Kasumi-1 (cell line): ENCODE measurements at regions not wholly inside any gene's neighbourhood (a gene's known extent, or its start where the extent isn't known, plus 50 kb on each side); places are given as distances from the start of the nearest gene placed in this dataset.
"Not testable (repeated sequence)": the region's sequence is repeated elsewhere in the genome, so short reads cannot be mapped to it uniquely, and the experiment has no call there.

ENCODE experiments used
- DNase-seq, 2 experiments: peaks; one replicate each; lab custom pipeline; 2025; lab: John Stamatoyannopoulos, UW

DNA sequence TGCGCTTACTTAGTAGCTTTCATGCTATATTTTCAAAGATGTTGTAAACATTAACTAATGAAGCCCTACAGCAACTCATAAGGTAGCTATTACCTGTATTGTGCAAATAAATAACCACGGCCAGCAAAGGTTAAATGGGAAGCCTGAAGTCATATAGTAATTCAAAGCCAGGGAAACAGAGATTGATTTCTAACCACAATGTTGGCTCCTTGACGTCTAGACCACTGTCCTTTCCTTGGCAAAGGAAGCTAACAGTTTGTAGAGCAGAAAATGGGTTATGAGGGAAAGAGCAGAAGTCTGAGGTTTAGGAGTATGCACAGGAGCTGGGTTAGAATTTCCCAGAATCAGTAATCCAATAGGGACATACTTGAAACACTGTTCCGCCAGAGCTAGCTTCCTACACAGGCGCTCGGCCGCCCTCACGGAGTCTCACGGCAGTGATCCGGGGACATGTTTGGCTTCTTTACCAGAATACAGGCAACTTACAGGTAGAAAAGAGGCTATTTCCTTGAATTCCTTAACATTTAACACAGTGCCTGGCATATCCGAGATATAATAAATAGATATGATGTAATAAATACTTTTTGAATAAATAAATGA is 298.8 kb upstream of the LYPLAL1 start:
- no peak for DNase-seq

DNA sequence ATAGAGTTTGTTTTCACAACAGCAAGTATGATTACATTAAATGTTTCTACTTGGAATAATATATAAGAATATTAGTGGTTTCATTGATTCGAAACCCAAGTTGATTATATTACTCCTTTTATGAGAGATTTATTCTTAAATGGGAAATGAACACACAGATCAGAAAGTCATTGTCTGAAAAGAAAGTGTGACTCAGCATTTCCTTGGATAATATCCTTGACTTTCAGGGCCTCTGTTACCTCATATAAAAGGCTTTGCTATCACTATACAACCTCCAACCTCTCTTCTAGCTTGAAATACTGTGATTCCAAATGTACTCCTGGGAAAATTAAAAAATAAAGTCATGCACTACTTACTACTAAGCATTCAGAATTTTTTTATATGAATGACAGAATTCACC is 295.3 kb upstream of the LYPLAL1 start:
- no peak for DNase-seq

DNA sequence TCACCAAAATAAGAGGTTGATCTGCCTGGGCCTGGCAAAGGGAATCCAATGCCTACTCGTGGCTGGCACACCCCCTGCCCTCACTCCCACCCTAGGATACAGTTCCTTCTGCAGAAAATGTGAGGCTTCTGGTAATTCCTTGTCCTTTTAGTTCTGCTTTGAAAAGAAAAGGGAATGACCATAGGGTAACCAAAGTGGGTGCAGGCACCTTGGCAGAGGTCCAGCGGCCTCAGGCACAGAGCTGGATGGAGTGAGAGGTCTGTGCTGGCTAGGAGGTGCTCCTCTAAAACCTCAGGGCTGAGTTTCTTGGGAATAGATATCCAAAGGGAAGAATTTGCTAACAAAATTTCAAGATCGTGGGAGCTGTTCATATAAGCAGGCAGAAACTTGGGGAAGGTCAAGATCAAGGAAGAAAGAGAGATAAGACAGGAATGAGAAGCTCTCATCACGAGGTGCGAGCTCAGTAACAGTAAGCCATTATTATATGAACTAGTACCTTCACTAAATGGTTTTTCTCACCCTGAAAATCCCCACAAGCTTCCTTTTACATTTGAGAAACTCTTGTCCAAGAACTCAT is 293.1 kb upstream of the LYPLAL1 start:
- DNase-seq: no peak

DNA sequence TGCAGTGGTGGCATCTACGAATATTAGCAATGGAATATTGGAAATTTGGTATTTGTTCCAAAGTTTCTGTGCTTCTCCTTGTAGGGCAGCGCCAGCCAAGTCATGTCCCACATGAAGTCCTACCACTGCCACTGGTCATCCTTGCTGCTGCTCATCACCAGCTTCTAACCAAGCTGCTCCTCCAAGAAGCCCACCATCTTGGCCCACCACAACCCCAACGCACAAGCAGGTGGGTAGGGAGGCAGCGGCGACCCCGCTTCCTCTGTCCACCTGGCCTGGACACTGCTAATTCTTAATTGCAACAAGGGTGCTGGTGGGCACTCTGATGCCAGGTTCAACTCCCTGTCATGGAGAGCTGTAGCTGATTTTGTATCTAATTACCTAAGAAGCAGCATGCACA is 291.2 kb upstream of the LYPLAL1 start:
- no peak for DNase-seq

DNA sequence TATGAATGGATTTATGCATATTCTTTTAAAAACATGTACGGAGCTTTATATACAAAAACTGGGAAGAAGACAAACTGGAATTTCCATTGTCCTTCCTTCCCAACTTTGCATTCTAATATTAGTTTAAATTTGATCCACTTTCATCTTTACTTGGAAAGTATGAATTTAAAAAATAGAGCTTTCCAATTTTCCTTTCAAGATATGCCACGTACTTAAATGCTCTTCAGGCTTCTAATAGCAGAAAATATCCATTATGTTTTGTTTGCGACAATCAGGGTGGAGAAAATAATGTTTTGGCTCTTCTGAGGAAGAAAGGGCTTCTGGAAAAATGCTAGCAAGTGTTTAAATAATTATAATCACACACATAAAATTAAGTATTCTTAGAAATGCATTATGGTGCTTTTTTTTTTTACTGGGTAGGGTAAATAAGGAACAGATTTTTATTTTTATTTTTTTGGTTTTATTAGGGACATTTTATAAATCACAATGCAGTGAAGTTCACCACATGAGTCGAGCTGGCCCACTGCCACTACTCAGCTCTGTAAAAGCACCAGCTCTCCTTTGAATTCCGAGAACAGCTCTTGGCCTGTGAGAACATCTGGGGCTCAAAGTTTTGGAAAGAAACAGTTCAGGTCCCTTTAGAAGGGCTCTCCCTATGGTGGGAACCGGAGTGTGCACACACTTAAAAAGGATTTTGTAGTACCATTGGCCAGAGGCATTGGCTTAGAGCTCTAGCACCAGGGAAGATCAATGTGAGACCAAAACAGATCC is 287.4 kb upstream of the LYPLAL1 start:
- DNase-seq: no peak

DNA sequence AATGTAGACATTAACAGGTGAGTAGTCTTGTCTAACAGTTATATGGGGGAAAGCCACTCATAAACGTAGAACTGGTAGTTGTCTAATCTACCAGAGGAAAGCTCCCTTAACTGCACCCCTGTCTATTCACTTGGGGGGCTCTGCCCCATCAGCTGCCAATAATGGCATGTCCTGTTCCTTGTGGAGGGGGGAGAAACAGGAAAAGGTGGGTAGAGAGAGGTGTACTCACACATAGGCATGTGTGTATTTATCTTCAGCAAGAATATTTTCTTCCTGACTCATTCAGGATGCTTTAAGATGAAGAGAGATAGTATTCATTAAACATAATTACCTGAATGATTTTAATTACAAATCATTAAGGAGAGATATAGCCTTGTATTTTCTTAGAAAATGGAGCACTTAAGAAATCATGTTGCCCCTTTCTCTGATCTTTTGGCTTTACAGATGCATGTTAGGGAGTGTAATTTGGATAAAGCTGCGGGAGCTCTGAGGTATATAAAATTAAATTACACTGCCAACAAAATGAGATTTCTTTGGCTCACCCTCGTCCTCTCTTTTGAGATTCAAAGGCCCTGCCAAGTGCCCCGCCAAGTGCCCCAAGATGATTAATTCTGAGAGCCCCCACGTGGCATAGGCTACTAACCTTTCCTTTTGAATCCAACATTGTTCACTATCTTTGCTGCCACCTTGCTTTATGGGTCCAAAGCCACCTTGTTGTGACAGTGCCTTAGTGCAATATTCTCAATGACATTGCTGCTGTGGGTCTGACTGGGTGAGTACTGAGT is 286.3 kb upstream of the LYPLAL1 start:
- DNase-seq: no peak

DNA sequence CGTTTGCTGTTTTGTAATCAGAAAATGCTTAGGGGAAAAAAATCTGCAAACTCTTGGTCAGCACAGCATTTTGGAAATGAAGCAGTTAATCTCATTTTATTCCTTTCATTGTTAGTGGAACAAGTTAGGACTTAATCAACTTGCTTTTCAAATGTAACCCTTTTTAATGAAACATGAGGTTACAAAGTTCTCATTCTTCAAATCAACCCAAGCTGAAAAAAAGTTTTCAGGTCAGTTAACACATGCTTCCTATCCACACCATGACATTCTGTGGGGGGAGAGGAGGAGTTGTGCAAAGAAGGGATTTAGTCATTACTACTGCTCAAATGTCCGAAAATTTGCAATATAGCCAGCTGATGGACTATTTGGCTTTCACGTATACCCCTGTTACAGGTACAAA is 283.2 kb upstream of the LYPLAL1 start:
- no peak for DNase-seq

DNA sequence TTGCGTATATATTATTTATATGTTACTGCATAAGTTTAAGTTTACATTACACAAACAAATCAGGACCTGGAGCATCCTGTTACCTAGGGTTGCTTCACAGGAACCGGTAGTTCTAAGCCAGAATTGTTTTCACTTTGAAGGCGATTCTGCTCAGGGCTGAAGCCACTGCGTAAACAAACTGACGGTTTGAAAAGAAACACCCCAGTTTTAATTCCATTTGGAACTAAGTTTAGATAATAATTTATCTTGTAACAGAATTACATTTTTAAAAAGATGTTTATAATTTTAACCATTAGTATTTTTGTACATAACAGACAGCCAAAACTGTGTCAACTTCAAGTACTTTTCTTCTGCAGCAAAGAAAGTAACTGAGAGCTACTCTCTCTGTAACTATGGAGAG is 282.1 kb upstream of the LYPLAL1 start:
- DNase-seq: no peak

DNA sequence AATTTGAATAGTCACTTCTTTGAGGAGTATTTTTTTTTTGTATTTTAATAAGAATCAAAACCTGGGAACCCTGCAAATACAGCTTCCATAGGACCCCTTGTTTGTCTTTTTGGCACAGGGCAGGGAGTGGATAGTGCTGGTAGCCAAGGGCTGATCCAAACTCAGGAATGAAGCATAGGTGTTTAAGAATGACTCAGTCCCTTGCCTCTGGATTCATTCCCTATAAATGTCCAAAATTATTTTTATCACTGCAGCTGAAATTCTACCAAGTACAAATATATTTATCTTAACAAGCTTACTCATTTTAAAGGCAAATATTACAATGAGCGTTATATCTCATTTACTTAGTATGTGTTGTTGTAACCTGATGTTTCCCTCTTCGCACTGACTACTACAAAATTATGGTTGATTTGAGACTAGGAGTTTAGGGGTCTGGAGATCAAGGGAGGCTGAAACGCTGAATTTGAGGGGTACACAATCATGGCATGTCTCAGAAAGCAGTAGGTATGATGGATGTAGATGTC is 278.6 kb upstream of the LYPLAL1 start:
- DNase-seq: no peak

DNA sequence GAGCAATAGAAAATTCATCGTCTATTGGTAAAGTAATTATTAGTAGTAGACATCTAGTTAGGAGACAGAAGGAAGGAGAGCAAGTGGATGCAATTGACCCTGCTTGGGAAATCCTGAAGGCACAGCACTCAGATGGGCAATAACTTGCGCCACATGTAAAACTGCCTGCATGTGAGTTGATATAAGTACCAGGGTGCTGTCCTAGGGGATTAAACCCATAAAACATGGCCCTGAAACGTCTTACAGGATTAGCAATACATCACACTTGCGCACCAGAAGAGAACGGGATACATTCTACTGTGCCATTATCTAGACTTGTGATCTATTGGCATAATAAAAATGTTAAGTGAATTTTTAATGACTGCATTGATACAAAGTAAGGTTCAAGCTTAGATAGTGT is 277.5 kb upstream of the LYPLAL1 start:
- no peak for DNase-seq

DNA sequence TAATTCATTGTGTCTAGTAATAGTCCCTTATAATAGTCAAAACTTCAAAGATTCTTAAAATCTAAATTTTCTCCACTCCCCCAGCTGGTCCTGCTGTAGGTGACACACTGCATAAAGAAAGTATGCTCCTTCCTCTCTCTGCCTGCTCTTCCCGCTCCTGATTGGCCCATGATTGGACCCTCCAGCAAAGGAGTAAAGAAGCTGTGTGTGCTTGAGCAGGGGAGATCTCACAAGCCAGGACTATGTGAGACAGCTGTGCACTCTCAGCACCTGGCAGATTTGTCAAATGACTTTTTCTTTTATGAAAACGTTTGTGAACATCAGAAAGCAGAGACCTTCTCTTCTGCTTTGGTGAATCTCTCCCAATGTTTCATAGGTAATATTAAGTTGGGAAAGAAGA is 274.8 kb upstream of the LYPLAL1 start:
- no peak for DNase-seq

DNA sequence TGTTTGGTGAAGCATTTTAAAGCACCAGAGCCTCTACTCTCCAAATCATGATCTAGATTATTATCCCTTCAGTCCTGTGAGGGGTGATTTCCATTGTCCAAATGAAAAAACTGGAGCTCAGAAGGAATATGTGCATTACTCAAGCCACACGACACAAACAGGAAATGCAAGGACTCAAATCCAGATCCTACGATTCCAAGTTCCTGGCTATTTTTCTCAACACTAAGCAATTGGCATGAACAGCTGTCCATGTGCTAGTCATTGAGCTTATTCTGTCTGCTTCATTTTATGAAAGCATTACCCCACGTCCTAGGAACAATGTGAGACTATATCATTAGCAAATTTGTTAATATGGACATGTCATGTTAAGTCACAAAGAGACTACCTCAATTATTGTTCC is 273.1 kb upstream of the LYPLAL1 start:
- DNase-seq: no peak

DNA sequence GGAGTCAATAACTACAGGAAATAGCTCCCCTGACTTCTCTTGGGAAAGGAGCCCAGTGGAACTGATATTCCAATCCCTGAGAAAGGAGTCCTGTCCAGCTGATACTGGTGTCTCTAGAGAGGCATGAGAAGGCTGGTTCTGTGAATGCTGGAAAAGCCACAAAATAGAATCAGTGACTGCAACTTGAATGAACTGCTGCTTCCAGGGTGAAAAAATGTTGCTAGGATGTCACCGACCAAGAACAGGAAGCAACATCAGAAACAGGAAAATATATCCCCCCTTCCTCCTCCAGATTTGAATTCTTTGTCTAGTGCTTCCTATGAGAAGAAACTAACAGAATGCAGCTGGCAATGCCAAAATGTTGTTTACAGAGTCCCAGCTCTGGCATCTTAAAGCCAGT is 269.3 kb upstream of the LYPLAL1 start:
- DNase-seq: peak in 1 of 2 experiments; percentile 3

DNA sequence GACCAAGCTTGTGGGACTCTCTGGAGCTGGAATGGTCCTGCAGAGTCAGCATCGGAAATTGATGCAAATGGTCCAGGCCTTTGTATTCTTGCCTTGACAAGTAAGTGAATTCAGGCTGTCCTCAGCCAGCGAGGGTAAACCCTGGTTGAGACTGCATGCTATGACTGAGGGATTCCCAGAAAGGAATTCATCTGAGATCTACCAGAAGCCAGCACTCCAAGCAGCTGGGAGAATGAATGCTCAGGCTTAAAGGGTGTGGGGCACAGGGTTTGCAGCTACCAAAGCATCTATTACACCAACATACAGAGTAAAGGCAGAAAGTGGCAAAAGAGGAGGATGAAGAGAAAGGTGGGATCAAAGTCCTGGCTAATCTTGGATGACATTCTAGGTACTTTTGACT is 257.0 kb upstream of the LYPLAL1 start:
- no peak for DNase-seq

DNA sequence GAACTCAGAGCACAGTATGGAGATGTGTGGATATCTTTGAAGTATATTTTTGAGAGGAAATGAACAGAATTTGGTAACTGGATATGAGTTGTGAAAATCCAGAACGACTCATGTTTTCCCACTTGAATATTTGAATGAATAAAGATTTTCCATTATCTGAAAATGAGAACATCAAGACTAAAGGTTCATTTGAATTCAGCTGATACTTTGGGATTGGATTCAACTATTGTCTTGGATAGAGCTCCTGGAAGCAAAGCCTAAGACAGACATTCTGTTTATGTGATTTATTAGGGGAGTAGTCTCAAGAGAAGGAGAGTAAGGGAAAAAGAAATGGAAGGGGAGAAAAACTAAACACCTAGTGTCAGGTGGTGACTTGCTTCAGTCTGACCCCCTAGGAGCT is 256.0 kb upstream of the LYPLAL1 start:
- no peak for DNase-seq

DNA sequence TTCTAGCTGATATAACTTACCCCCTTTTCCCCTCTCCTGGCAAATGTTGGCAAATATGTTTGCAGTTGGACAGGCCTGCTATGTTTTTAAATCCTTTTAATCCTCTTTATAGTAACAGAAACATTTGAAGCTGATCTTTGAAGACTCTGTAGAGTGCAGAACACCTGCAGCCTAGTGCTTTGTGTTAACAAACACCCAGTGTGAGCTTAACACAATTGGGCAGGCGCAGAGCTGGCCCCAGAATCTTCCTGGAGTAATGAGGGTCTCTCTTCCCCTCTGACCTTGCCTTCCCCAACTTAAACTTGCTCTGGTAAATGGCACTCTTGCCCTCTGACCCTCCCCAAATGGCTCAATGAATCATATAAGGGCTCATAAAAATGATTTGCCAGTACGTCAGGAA is 247.9 kb upstream of the LYPLAL1 start:
- DNase-seq: no peak

DNA sequence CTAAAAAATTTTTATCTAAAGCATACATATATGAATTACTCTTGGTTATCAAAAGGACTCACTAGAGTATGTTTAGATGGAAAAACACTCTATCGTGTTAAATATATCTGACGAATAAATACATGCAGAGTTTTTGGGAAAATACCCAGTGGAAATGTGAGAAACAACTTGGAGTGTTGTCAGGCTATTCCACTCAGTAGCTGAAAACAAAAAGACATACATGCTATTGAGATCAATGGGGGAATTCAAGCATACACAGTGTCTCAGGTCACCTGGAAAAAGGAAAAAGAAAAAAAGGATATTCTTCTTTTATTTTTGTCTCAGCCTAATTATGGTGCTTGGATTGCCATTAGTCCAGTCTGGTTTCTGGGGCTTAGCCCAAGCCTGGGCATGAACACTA is 247.0 kb upstream of the LYPLAL1 start:
- no peak for DNase-seq

DNA sequence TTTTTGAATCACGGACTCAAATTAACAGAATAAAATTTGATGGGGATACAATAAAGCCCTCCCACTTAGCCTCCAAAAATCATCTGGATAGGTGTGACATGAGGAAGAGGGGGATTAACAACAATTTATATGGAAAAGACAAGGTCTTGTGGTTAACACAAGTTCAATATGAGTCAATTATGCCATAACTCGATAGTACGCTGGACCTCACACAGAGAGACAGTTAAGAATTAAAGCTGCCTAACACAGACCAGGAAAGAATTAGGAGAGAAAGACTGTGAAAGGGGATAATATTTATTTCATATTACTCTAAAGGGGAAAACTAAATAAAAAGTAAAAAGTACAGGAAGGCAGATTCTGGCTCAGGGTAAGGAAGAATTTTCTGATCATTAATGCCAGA is 243.7 kb upstream of the LYPLAL1 start:
- no peak for DNase-seq

DNA sequence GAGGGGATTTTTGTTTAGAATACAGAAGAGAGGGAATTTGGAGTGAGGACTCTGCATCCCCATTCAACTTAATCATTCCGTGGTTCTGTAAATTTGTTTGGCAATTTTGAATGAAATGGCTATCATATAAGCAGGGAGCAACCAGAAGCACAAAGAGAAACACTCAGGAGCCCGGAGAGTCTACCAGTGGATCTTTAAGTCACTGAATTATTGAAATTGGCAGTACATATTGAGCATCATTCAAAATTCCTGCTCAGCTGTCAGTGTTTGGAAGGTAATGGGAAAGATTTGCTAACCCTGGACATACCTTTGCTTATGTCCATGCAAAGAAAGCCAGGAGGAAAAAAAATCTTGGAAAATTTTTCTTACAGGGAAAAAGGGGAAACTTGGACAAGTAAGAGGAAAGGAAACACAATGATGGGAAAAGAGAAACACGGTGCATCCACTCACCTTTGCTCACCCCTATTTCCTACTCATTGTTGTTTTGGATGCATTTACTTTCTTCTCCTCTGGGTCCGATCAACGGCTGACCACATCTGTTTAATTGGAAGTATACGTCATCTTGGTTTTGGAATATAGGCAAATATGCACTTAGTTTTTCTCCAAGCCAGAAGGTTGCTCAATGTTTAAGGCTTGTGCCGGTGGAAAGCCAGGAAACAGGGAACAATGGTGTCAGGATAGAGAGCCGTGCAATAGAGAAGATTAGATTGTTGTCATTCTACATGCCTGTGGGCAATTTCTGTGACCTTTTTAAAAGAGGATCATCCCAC is 243.0 kb upstream of the LYPLAL1 start:
- DNase-seq: no peak

DNA sequence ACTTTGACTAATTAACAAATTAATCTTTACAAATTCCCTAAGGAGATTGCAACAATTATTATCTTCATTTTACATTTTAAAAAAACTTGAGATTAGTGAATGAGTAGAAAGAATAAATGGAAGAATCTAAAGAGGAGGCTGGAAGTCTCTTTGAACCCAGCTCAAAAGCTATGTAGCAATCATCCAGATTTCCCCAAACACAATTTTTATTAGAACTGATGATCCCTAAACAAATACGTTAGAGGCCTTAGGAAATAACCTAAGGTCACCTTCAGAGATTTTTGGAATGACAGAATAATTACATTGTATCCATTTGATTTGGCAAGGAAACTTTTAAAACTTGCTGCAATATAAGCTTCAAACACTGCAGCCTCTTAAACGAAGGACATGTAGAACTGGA is 242.4 kb upstream of the LYPLAL1 start:
- no peak for DNase-seq

DNA sequence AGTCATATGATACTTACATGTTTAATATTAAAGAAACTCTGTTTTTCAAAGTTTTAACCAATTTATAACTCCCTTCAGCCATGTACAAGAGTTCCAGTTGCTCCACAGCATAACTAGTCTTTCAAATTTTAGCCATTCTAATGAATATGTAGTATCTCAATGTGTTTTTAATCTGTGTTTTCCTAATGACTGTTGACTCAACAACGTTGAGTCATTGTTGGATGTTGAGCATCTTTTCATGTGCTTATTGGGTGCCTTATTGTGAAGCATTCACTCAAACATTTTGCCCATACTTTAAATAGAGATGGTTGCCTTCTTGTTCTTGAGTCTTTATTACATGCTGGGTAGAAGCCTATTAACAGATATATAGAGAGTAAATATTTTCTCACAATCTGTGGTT is 240.2 kb upstream of the LYPLAL1 start:
- DNase-seq: no peak

DNA sequence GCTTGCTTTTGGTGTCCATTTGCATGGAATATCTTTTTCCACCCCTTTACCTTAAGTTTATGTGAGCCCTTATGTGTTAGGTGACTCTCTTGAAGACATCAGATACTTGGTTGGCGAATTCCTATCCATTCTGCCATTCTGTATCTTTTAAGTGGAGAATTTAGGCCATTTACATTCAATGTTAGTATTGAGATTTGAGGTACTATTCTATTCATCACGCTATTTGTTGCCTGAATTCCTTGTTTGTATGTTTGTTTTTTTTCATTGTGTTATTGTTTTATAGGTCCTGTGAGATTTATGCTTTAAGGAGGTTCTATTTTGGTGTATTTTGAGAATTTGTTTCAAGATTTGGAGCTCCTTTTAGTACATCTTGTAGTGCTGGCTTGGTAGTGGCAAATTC is 238.3 kb upstream of the LYPLAL1 start:
- not testable (repeated sequence) for DNase-seq
